ENCODE measurements at regions not wholly inside any gene's neighbourhood (a gene's known extent, or its start where the extent isn't known, plus 50 kb on each side); places are given as distances from the start of the nearest gene placed in this dataset.

GRCh38 chr3:20569310-20569709 lies 383.3 kb upstream of the SGO1 start:
- Histone ChIP-seq H3K4me3 (ENCODE audit: low read depth in 2 of 2, low read length in 2 of 2) (no peak overlapping the region), H3K36me3 (ENCODE audit: control insufficient read depth, insufficient read depth, low read length) (no peaks in the 10 kb centered on the region), H3K27ac (ENCODE audit: low read length) (no peak overlapping the region), H3K9me3 (ENCODE audit: control insufficient read depth, insufficient read depth, low read depth, low read length) (no peaks in the 10 kb centered on the region), H3K27me3 (ENCODE audit: control insufficient read depth, insufficient read depth, low read length) (no peaks in the 10 kb centered on the region), H3K4me1 (ENCODE audit: control insufficient read depth, insufficient read depth, low read length) (no peaks in the 10 kb centered on the region)
- ATAC-seq, result no peak
- DNase-seq (ENCODE audit: low read depth, low spot score), result no peak
- intact Hi-C loops (cut with micrococcal nuclease; ENCODE audit: unreplicated experiment) (no loop called here), in situ Hi-C loops (cut with HindIII; ENCODE audit: low pct_unique_long_range_greater_than_20kb, low sequenced_read_pairs) (no loop called here)
- CTCF ChIA-PET, result no interaction called here
- BruUV-seq (replicated peaks), result no TSS peak
- TF ChIP-seq CTCF (IDR thresholded peaks at IDR 0.05) (no peak), TCF7L2 (IDR thresholded peaks at IDR 0.05; ENCODE audit: low read depth, low read length) (no peak), POLR2AphosphoS5 (IDR thresholded peaks at IDR 0.05; ENCODE audit: low read depth, low read length) (no peak), SIN3A (IDR thresholded peaks at IDR 0.05; ENCODE audit: borderline replicate concordance, insufficient read depth, low read depth, low read length) (no peak), REST (IDR thresholded peaks at IDR 0.05; ENCODE audit: insufficient read depth in 1 of 2, low read depth in 2 of 2, low read length in 1 of 2) (no peak)
- POLR2A ChIA-PET, result no interaction called here

- no peaks in the 10 kb centered on the region for H3K36me3 ChIP-seq (ENCODE audit: control insufficient read depth, insufficient read depth, low read length)
- no TSS peak for BruUV-seq (replicated peaks)
- no peaks in the 10 kb centered on the region for H3K4me1 ChIP-seq (ENCODE audit: control insufficient read depth, insufficient read depth, low read length)
- no peaks in the 10 kb centered on the region for H3K9me3 ChIP-seq (ENCODE audit: control insufficient read depth, insufficient read depth, low read depth, low read length)
- POLR2A ChIA-PET, result no interaction called here
- intact Hi-C loops (cut with micrococcal nuclease; ENCODE audit: unreplicated experiment), result no loop called here
- ATAC-seq (no peak), DNase-seq (ENCODE audit: low read depth, low spot score) (no peak)
- H3K4me3 ChIP-seq (ENCODE audit: low read depth in 2 of 2, low read length in 2 of 2), result no peak overlapping the region
- CTCF ChIA-PET, result no interaction called here
- no peaks in the 10 kb centered on the region for H3K27me3 ChIP-seq (ENCODE audit: control insufficient read depth, insufficient read depth, low read length)
- TF ChIP-seq CTCF (IDR thresholded peaks at IDR 0.05), result no peak
- no peak for TF ChIP-seq TCF7L2 (IDR thresholded peaks at IDR 0.05; ENCODE audit: low read depth, low read length)
- TF ChIP-seq POLR2AphosphoS5 (IDR thresholded peaks at IDR 0.05; ENCODE audit: low read depth, low read length), result no peak
- no peak for TF ChIP-seq REST (IDR thresholded peaks at IDR 0.05; ENCODE audit: insufficient read depth in 1 of 2, low read depth in 2 of 2, low read length in 1 of 2)
- no peak for TF ChIP-seq SIN3A (IDR thresholded peaks at IDR 0.05; ENCODE audit: borderline replicate concordance, insufficient read depth, low read depth, low read length)
- in situ Hi-C loops (cut with HindIII; ENCODE audit: low pct_unique_long_range_greater_than_20kb, low sequenced_read_pairs), result no loop called here
- no peak overlapping the region for H3K27ac ChIP-seq (ENCODE audit: low read length)
These were observed 379.0 kb upstream of the SGO1 start for GRCh38 chr3:20564966-20565365.

All from Panc1 (cell line).